Gastrocnemius medialis (tissue), 4 donors: ENCODE measurements at regions not wholly inside any gene's neighbourhood (a gene's known extent, or its start where the extent isn't known, plus 50 kb on each side); places are given as distances from the start of the nearest gene placed in this dataset.
"Not testable (repeated sequence)": the region's sequence is repeated elsewhere in the genome, so short reads cannot be mapped to it uniquely, and the experiment has no call there.

Experiments used
- ATAC-seq, 2 donors: fragments of 150-250 bp; one replicate each; pipeline ENCODE4 v1.9.1; 2016
- DNase-seq, 2 donors: peaks; one replicate each; pipeline ENCODE4 v3.0.0-alpha.2; 2019
- H3K27ac ChIP-seq, 4 donors: fragments of 200-600 bp; sonication (generic); 1 replicate in 1 of 4; 2 replicates in 3 of 4; pipeline ENCODE4 v1.5.1; 2016 to 2018; ENCODE audit warnings: mild to moderate bottlenecking in 2 of 4, moderate library complexity in 1 of 4
- H3K27me3 ChIP-seq, 3 donors: fragments of 200-600 bp; sonication (generic) in 2 of 3; 1 replicate in 1 of 3; 2 replicates in 2 of 3; pipeline versions ENCODE4 v1.5.1 to v1.6.0; 2016 to 2019; ENCODE audit warnings: mild to moderate bottlenecking in 1 of 3, moderate library complexity in 1 of 3
- H3K36me3 ChIP-seq, 2 donors: fragments of 200-600 bp; sonication (generic) in 1 of 2; one replicate each; pipeline ENCODE4 v1.5.1; 2017 to 2018
- H3K4me1 ChIP-seq, 2 donors: fragments of 200-600 bp; sonication (generic) in 1 of 2; one replicate each; pipeline ENCODE4 v1.5.1; 2016 to 2017; ENCODE audit warnings: mild to moderate bottlenecking in 2 of 2
- H3K4me3 ChIP-seq, 4 donors: fragments of 200-600 bp; sonication (generic) in 3 of 4; 1 replicate in 1 of 4; 2 replicates in 3 of 4; pipeline ENCODE4 v1.5.1; 2016 to 2019; ENCODE audit warnings: mild to moderate bottlenecking in 2 of 4
- H3K9me3 ChIP-seq, 3 donors: fragments of 200-600 bp; sonication (generic) in 2 of 3; 1 replicate in 1 of 3; 2 replicates in 2 of 3; pipeline ENCODE4 v1.5.1; 2016 to 2019
- CTCF ChIP-seq, 5 experiments: fragments of 450-650 bp in 3 of 5; fragments of 200-600 bp in 2 of 5; sonication (generic) in 2 of 5; IDR thresholded peaks in 4 of 5; conservative IDR thresholded peaks in 1 of 5; 1 replicate in 4 of 5; 2 replicates in 1 of 5; pipeline ENCODE4 v1.5.1; 2016 to 2019; ENCODE audit warnings: antibody characterized with exemption in 5 of 5, mild to moderate bottlenecking in 3 of 5, moderate library complexity in 3 of 5
- POLR2A ChIP-seq, 2 donors: fragments of 450-650 bp; IDR thresholded peaks; one replicate each; pipeline ENCODE4 v1.6.1; 2017; ENCODE audit warnings: antibody characterized with exemption in 2 of 2, mild to moderate bottlenecking in 2 of 2, moderate library complexity in 2 of 2
- in situ Hi-C, 4 donors: fragments of 200-750 bp; cut with MboI; loops; one replicate each; pipeline versions ENCODE4 v1.15.0 to v1.8.0; 2017; ENCODE audit warnings: low sequenced_read_pairs in 4 of 4
- intact Hi-C: fragments of 100-400 bp; cut with DNase I; formaldehyde crosslinking; loops from one replicate; pipeline ENCODE4 v1.15.1; 2023; ENCODE audit warnings: low total_unique reads

GRCh38 chr9:42388846-42389245 is 205.4 kb downstream of the SPATA31A6 start:
- intact Hi-C loops (no loop called here), in situ Hi-C loops (no loop called here)
- TF ChIP-seq POLR2A (IDR thresholded peaks at IDR 0.05), result no peak
- TF ChIP-seq CTCF (IDR thresholded peaks at IDR 0.05 in 4 of 5, conservative IDR thresholded peaks at IDR 0.05 in 1 of 5), result no peak
- Histone ChIP-seq H3K27me3 (no peaks in the 10 kb centered on the region), H3K27ac (no peak overlapping the region), H3K4me3 (no peak overlapping the region), H3K4me1 (no peaks in the 10 kb centered on the region), H3K36me3 (no peaks in the 10 kb centered on the region), H3K9me3 (no peaks in the 10 kb centered on the region)
- no peak for DNase-seq
- ATAC-seq, result peak in 1 of 2 donors; percentile 23

- DNase-seq, H3K4me1 ChIP-seq, H3K27me3 ChIP-seq, in situ Hi-C loops, intact Hi-C loops, H3K27ac ChIP-seq, H3K4me3 ChIP-seq, H3K36me3 ChIP-seq, H3K9me3 ChIP-seq, ATAC-seq: not testable (repeated sequence)
These were observed 209.5 kb downstream of the SPATA31A6 start for GRCh38 chr9:42392773-42393455.

- DNase-seq (no peak), ATAC-seq (no peak)
- Histone ChIP-seq H3K27ac (no peak overlapping the region), H3K36me3 (no peaks in the 10 kb centered on the region), H3K9me3 (no peaks in the 10 kb centered on the region), H3K4me3 (no peak overlapping the region), H3K4me1 (no peaks in the 10 kb centered on the region), H3K27me3 (no peaks in the 10 kb centered on the region)
- intact Hi-C loops, result no loop called here
- in situ Hi-C loops, result no loop called here
- no peak for TF ChIP-seq POLR2A (IDR thresholded peaks at IDR 0.05)
- TF ChIP-seq CTCF (IDR thresholded peaks at IDR 0.05 in 4 of 5, conservative IDR thresholded peaks at IDR 0.05 in 1 of 5), result no peak
These were observed 212.9 kb downstream of the SPATA31A6 start for GRCh38 chr9:42396318-42396717.

- H3K4me1 ChIP-seq, H3K36me3 ChIP-seq, intact Hi-C loops, ATAC-seq, H3K27me3 ChIP-seq, H3K4me3 ChIP-seq, DNase-seq, in situ Hi-C loops, H3K27ac ChIP-seq, H3K9me3 ChIP-seq: not testable (repeated sequence)
These were observed 213.9 kb downstream of the SPATA31A6 start for GRCh38 chr9:42397336-42397735.

GRCh38 chr9:42402919-42403318 is 219.5 kb downstream of the SPATA31A6 start:
- H3K4me3 ChIP-seq, intact Hi-C loops, in situ Hi-C loops, DNase-seq, H3K36me3 ChIP-seq, H3K27me3 ChIP-seq, H3K4me1 ChIP-seq, H3K9me3 ChIP-seq, ATAC-seq, H3K27ac ChIP-seq: not testable (repeated sequence)

GRCh38 chr9:42409581-42409980 is 226.1 kb downstream of the SPATA31A6 start:
- in situ Hi-C loops, H3K36me3 ChIP-seq: not testable (repeated sequence)

GRCh38 chr9:42412354-42412753 is 228.9 kb downstream of the SPATA31A6 start:
- ATAC-seq, H3K27me3 ChIP-seq, H3K27ac ChIP-seq, H3K4me1 ChIP-seq, DNase-seq, H3K36me3 ChIP-seq, in situ Hi-C loops, H3K4me3 ChIP-seq, H3K9me3 ChIP-seq, intact Hi-C loops: not testable (repeated sequence)

More at GRCh38 chr9:42409581-42409980, 226.1 kb downstream of the SPATA31A6 start:
- H3K4me1 ChIP-seq, H3K27me3 ChIP-seq, intact Hi-C loops, ATAC-seq, H3K9me3 ChIP-seq, H3K27ac ChIP-seq, H3K4me3 ChIP-seq, DNase-seq: not testable (repeated sequence)

GRCh38 chr9:42414865-42415264 is 231.4 kb downstream of the SPATA31A6 start:
- H3K27me3 ChIP-seq, H3K4me1 ChIP-seq, H3K27ac ChIP-seq, H3K36me3 ChIP-seq, ATAC-seq, intact Hi-C loops, H3K4me3 ChIP-seq, H3K9me3 ChIP-seq, DNase-seq, in situ Hi-C loops: not testable (repeated sequence)

GRCh38 chr9:42419652-42420051 is 236.2 kb downstream of the SPATA31A6 start:
- intact Hi-C loops, H3K36me3 ChIP-seq, H3K4me3 ChIP-seq, ATAC-seq, DNase-seq, H3K4me1 ChIP-seq, H3K9me3 ChIP-seq, in situ Hi-C loops, H3K27ac ChIP-seq, H3K27me3 ChIP-seq: not testable (repeated sequence)

- intact Hi-C loops, in situ Hi-C loops, DNase-seq, H3K27ac ChIP-seq, H3K4me1 ChIP-seq, H3K36me3 ChIP-seq, H3K27me3 ChIP-seq, H3K9me3 ChIP-seq, H3K4me3 ChIP-seq, ATAC-seq: not testable (repeated sequence)
These were observed 236.9 kb downstream of the SPATA31A6 start for GRCh38 chr9:42420324-42420723.
